GM23338 (cell line): ENCODE measurements at regions not wholly inside any gene's neighbourhood (a gene's known extent, or its start where the extent isn't known, plus 50 kb on each side); places are given as distances from the start of the nearest gene placed in this dataset.

Experiments used
- ATAC-seq: fragments of 200-7000 bp; cut with Tn5 transposase; 3 replicates; pipeline ENCODE4 v1.9.1; 2020
- DNase-seq: peaks from one replicate; pipeline ENCODE4 v3.0.0-alpha.2; 2015; ENCODE audit warnings: low spot score
- H2AFZ ChIP-seq: fragments of 200-600 bp; sonication (generic); 2 replicates; pipeline ENCODE4 v1.8.0; 2016; ENCODE audit warnings: antibody characterized with exemption, mild to moderate bottlenecking, moderate library complexity
- H3F3A ChIP-seq: fragments of 200-600 bp; sonication (generic); replicated peaks from 2 replicates; pipeline ENCODE4 v1.8.0; 2017; ENCODE audit warnings: antibody characterized with exemption, mixed run types, low read depth
- H3K27ac ChIP-seq: fragments of 200-600 bp; sonication (generic); 2 replicates; pipeline ENCODE4 v1.6.1; 2016; ENCODE audit warnings: low read depth
- H3K27me3 ChIP-seq: fragments of 200-600 bp; sonication (generic); 2 replicates; pipeline ENCODE4 v1.8.0; 2016; ENCODE audit warnings: mild to moderate bottlenecking, mixed run types, moderate library complexity; ENCODE audit not compliant: insufficient read depth
- H3K36me3 ChIP-seq: fragments of 200-600 bp; sonication (generic); 2 replicates; pipeline ENCODE4 v1.8.0; 2016; ENCODE audit warnings: mild to moderate bottlenecking; ENCODE audit not compliant: insufficient read depth
- H3K4me1 ChIP-seq: fragments of 200-600 bp; sonication (generic); 2 replicates; pipeline ENCODE4 v1.8.0; 2016; ENCODE audit warnings: mild to moderate bottlenecking, moderate library complexity; ENCODE audit not compliant: insufficient read depth
- H3K4me2 ChIP-seq: fragments of 200-600 bp; sonication (generic); 2 replicates; pipeline ENCODE4 v1.7.1; 2017; ENCODE audit warnings: mixed run types
- H3K4me3 ChIP-seq: fragments of 200-600 bp; sonication (generic); 2 replicates; pipeline ENCODE4 v1.6.1; 2016; ENCODE audit warnings: mixed run types
- H3K79me2 ChIP-seq: fragments of 200-600 bp; sonication (generic); replicated peaks from 2 replicates; pipeline ENCODE4 v1.8.0; 2017; ENCODE audit warnings: mild to moderate bottlenecking; ENCODE audit not compliant: insufficient read depth
- H3K9me2 ChIP-seq: fragments of 200-600 bp; sonication (generic); 2 replicates; pipeline ENCODE4 v1.8.0; 2017; ENCODE audit not compliant: insufficient read depth
- H4K20me1 ChIP-seq: fragments of 200-600 bp; sonication (generic); replicated peaks from 2 replicates; pipeline ENCODE4 v1.8.0; 2017; ENCODE audit warnings: mild to moderate bottlenecking; ENCODE audit not compliant: insufficient read depth
- H3K27ac Mint-ChIP-seq: 2 replicates; pipeline ENCODE4 v1.8.0; 2020; ENCODE audit warnings: inconsistent platforms, mild to moderate bottlenecking, moderate library complexity, mixed read lengths
- H3K27me3 Mint-ChIP-seq: 3 replicates; pipeline ENCODE4 v1.8.0; 2022; ENCODE audit warnings: low read depth, mild to moderate bottlenecking, moderate library complexity, mixed read lengths, inconsistent platforms; ENCODE audit not compliant: insufficient read depth, poor library complexity
- H3K36me3 Mint-ChIP-seq: 3 replicates; pipeline ENCODE4 v1.8.0; 2021; ENCODE audit warnings: low read depth, mild to moderate bottlenecking, inconsistent platforms, moderate library complexity, mixed read lengths
- H3K4me1 Mint-ChIP-seq: 3 replicates; pipeline ENCODE4 v1.8.0; 2020; ENCODE audit warnings: mild to moderate bottlenecking, inconsistent platforms, mixed read lengths
- H3K4me3 Mint-ChIP-seq: 3 replicates; pipeline ENCODE4 v1.8.0; 2021; ENCODE audit warnings: moderate library complexity, mild to moderate bottlenecking, inconsistent platforms, mixed read lengths
- H3K9me3 Mint-ChIP-seq: 3 replicates; pipeline ENCODE4 v1.8.0; 2020; ENCODE audit warnings: moderate library complexity, mild to moderate bottlenecking, inconsistent platforms, mixed read lengths
- CREB1 ChIP-seq: fragments of 250-450 bp; sonication (Bioruptor Pico); IDR thresholded peaks from 2 replicates; pipeline ENCODE4 v1.5.0; 2020; ENCODE audit warnings: low read depth, mild to moderate bottlenecking, moderate library complexity
- CTCF ChIP-seq, 2 experiments: fragments of 200-600 bp in 1 of 2; sonication (generic) in 1 of 2; conservative IDR thresholded peaks; 2 replicates each; pipeline versions ENCODE4 v1.5.1 to v1.6.1; 2016 to 2017; ENCODE audit warnings: antibody characterized with exemption in 2 of 2, low read depth in 2 of 2, mild to moderate bottlenecking in 2 of 2, moderate library complexity in 1 of 2
- EZH2 ChIP-seq: fragments of 200-600 bp; sonication (generic); IDR thresholded peaks from one replicate; pipeline ENCODE4 v1.8.0; 2017; ENCODE audit warnings: antibody characterized with exemption, mild to moderate bottlenecking, low read depth; ENCODE audit not compliant: unreplicated experiment
- EZH2phosphoT487 ChIP-seq: fragments of 200-600 bp; sonication (generic); IDR thresholded peaks from one replicate; pipeline ENCODE4 v1.8.1; 2018; ENCODE audit warnings: antibody characterized with exemption; ENCODE audit not compliant: unreplicated experiment
- JUNB ChIP-seq: IDR thresholded peaks from one replicate; pipeline ENCODE4 v1.6.1; 2016; ENCODE audit warnings: antibody characterized with exemption; ENCODE audit not compliant: unreplicated experiment
- NANOG ChIP-seq: IDR thresholded peaks from 2 replicates; pipeline ENCODE4 v1.6.1; 2016; ENCODE audit warnings: antibody characterized with exemption, borderline replicate concordance
- POLR2AphosphoS5 ChIP-seq: IDR thresholded peaks from 2 replicates; pipeline ENCODE4 v1.6.1; 2016; ENCODE audit warnings: antibody characterized with exemption, low read depth
- STAT1 ChIP-seq: IDR thresholded peaks from one replicate; pipeline ENCODE4 v1.6.1; 2016; ENCODE audit warnings: antibody characterized with exemption; ENCODE audit not compliant: unreplicated experiment
- ZNF114 ChIP-seq: fragments of 250-450 bp; sonication (Bioruptor Pico); IDR thresholded peaks from 2 replicates; pipeline ENCODE4 v1.5.0; 2020; ENCODE audit warnings: mild to moderate bottlenecking, moderate library complexity
- ZNF331 ChIP-seq: fragments of 250-450 bp; sonication (Bioruptor Pico); IDR thresholded peaks from 2 replicates; pipeline ENCODE4 v1.5.0; 2020; ENCODE audit warnings: low read depth, mild to moderate bottlenecking, moderate library complexity
- TF ChIP-seq, protein P1 (sequence below): IDR thresholded peaks from one replicate; pipeline ENCODE4 v1.6.1; 2018; ENCODE audit warnings: antibody characterized with exemption; ENCODE audit not compliant: unreplicated experiment
- TF ChIP-seq, protein P2 (sequence below): IDR thresholded peaks from 2 replicates; pipeline ENCODE4 v1.6.1; 2016; ENCODE audit warnings: antibody characterized with exemption

GRCh38 chr6:159501558-159501957 is 191.5 kb downstream of the SOD2 start:
- Histone ChIP-seq H3K4me3 (no peak overlapping the region), H2AFZ (no peak overlapping the region), H3K27me3 (no peaks in the 10 kb centered on the region), H3K27ac (no peak overlapping the region), H3K36me3 (0 out of 2 replicates have a peak, but pooled peaks cover 4% of the 10 kb centered on the region), H4K20me1 (no peaks in the 10 kb centered on the region), H3K4me2 (no peak overlapping the region), H3F3A (no peaks in the 10 kb centered on the region), H3K4me1 (no peaks in the 10 kb centered on the region), H3K9me2 (no peaks in the 10 kb centered on the region), H3K79me2 (no peaks in the 10 kb centered on the region)
- ATAC-seq (no peak), DNase-seq (no peak)
- Mint-ChIP-seq H3K27ac (no peak overlapping the region), H3K4me3 (no peak overlapping the region), H3K36me3 (no peaks in the 10 kb centered on the region; the same call in 2 of the 3 replicates), H3K9me3 (peaks cover 18% of the 10 kb centered on the region), H3K27me3 (peaks cover 4% of the 10 kb centered on the region), H3K4me1 (no peaks in the 10 kb centered on the region)
- TF ChIP-seq EZH2 (no peak), ZNF331 (CRISPR knock-in tag) (no peak)

DNA sequence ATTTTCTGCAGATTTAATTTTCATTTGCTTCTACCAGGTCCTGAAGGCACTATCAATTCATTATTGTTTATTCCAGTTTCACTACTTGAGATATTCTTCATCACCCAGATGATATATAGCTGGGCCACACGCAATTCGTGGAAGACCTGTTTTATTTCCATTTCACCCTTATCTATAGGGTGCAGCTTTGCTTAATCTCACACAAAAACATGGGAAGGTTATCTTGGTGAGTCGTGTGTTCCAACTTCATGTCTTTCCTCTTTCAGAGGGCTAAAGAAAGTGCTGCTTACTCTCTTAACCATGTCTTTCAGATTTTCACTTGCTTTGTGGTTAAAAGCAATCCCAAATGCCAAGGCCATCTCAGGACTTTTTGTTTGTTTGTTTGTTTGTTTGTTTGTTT is 194.0 kb downstream of the SOD2 start:
- H2AFZ ChIP-seq, result no peak overlapping the region
- H3K79me2 ChIP-seq, result no peaks in the 10 kb centered on the region
- H3K27me3 Mint-ChIP-seq, result peaks cover 3% of the 10 kb centered on the region
- H3K4me2 ChIP-seq, result no peak overlapping the region
- no peak overlapping the region for H3K27ac Mint-ChIP-seq
- H3F3A ChIP-seq, result no peaks in the 10 kb centered on the region
- H3K9me2 ChIP-seq, result no peaks in the 10 kb centered on the region
- H3K36me3 Mint-ChIP-seq, result no peaks in the 10 kb centered on the region; the same call in 2 of the 3 replicates
- no peaks in the 10 kb centered on the region for H3K4me1 ChIP-seq
- H3K9me3 Mint-ChIP-seq, result peaks cover 18% of the 10 kb centered on the region
- no peak overlapping the region for H3K27ac ChIP-seq
- DNase-seq, result no peak
- 0 out of 2 replicates have a peak, but pooled peaks cover 4% of the 10 kb centered on the region for H3K36me3 ChIP-seq
- no peaks in the 10 kb centered on the region for H3K27me3 ChIP-seq
- ATAC-seq, result no peak
- H3K4me1 Mint-ChIP-seq, result no peaks in the 10 kb centered on the region
- H3K4me3 Mint-ChIP-seq, result no peak overlapping the region
- H4K20me1 ChIP-seq, result no peaks in the 10 kb centered on the region
- H3K4me3 ChIP-seq, result no peak overlapping the region
- TF ChIP-seq ZNF331 (CRISPR knock-in tag) (no peak), EZH2 (no peak), JUNB (no peak), EZH2phosphoT487 (no peak), CTCF (conservative IDR thresholded peaks at IDR 0.05; ENCODE audit: low read depth in 2 of 2) (no peak), STAT1 (no peak), CREB1 (CRISPR knock-in tag) (no peak), POLR2AphosphoS5 (no peak), NANOG (no peak), ZNF114 (no peak)
- TF ChIP-seq, protein P1, sequence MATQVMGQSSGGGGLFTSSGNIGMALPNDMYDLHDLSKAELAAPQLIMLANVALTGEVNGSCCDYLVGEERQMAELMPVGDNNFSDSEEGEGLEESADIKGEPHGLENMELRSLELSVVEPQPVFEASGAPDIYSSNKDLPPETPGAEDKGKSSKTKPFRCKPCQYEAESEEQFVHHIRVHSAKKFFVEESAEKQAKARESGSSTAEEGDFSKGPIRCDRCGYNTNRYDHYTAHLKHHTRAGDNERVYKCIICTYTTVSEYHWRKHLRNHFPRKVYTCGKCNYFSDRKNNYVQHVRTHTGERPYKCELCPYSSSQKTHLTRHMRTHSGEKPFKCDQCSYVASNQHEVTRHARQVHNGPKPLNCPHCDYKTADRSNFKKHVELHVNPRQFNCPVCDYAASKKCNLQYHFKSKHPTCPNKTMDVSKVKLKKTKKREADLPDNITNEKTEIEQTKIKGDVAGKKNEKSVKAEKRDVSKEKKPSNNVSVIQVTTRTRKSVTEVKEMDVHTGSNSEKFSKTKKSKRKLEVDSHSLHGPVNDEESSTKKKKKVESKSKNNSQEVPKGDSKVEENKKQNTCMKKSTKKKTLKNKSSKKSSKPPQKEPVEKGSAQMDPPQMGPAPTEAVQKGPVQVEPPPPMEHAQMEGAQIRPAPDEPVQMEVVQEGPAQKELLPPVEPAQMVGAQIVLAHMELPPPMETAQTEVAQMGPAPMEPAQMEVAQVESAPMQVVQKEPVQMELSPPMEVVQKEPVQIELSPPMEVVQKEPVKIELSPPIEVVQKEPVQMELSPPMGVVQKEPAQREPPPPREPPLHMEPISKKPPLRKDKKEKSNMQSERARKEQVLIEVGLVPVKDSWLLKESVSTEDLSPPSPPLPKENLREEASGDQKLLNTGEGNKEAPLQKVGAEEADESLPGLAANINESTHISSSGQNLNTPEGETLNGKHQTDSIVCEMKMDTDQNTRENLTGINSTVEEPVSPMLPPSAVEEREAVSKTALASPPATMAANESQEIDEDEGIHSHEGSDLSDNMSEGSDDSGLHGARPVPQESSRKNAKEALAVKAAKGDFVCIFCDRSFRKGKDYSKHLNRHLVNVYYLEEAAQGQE, result no peak
- TF ChIP-seq, protein P2, sequence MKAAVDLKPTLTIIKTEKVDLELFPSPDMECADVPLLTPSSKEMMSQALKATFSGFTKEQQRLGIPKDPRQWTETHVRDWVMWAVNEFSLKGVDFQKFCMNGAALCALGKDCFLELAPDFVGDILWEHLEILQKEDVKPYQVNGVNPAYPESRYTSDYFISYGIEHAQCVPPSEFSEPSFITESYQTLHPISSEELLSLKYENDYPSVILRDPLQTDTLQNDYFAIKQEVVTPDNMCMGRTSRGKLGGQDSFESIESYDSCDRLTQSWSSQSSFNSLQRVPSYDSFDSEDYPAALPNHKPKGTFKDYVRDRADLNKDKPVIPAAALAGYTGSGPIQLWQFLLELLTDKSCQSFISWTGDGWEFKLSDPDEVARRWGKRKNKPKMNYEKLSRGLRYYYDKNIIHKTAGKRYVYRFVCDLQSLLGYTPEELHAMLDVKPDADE, result no peak
